ENCODE measurements at regions not wholly inside any gene's neighbourhood (a gene's known extent, or its start where the extent isn't known, plus 50 kb on each side); places are given as distances from the start of the nearest gene placed in this dataset.

DNA sequence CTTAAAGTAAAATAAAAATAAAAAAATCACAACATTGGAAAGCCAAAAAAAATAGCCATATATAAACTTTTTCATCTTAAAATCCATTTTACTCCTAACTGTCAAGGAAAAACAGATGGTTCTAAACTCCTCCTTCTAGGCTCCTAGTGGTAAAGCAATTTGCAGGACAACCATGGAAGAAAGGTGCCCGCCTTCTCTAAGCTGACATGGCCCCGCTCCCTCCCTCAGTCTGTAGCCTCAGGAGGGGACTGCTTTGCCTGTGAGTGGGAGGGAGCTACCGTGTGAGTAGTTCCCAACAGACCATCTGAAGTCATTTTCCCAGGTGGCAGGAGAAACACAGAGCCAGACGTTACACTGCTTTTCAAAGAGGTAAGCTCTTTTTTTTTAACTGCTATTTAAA, 336.2 kb upstream of the FAT1 start:
- H3K9me3 ChIP-seq (ENCODE audit: control insufficient read depth, insufficient read depth, low read depth, low read length) = no peaks in the 10 kb centered on the region
- ChIA-PET POLR2A (no interaction called here), CTCF (interaction anchor here (0.6 to 0.7 kb wide), 2 partner anchors 334 to 374 kb away, joined by 3 read pairs; no protein-coding TSS in a partner anchor)
- H3K27ac ChIP-seq (ENCODE audit: extremely low read depth, low read depth, low read length) = no peak overlapping the region
- H3K4me3 ChIP-seq (ENCODE audit: low read depth, low read length) = no peak overlapping the region
- H3K36me3 ChIP-seq (ENCODE audit: control insufficient read depth in 2 of 2, insufficient read depth in 1 of 2, low read length in 2 of 2) = no peaks in the 10 kb centered on the region
- H3K4me1 ChIP-seq (ENCODE audit: control insufficient read depth, insufficient read depth, low read length) = no peaks in the 10 kb centered on the region
- no peak for TF ChIP-seq ZNF560 (tag by site-specific recombination; IDR thresholded peaks at IDR 0.05; ENCODE audit: borderline replicate concordance)
- TF ChIP-seq ZNF248 (tag by site-specific recombination; IDR thresholded peaks at IDR 0.05) = no peak
- TF ChIP-seq EGR2 (tag by site-specific recombination; IDR thresholded peaks at IDR 0.05; ENCODE audit: low read depth) = 0 out of 2 replicates have a peak, but pooled peaks have one; percentile 19
- TF ChIP-seq ZNF792 (tag by site-specific recombination; IDR thresholded peaks at IDR 0.05) = no peak
- TF ChIP-seq, protein P1, sequence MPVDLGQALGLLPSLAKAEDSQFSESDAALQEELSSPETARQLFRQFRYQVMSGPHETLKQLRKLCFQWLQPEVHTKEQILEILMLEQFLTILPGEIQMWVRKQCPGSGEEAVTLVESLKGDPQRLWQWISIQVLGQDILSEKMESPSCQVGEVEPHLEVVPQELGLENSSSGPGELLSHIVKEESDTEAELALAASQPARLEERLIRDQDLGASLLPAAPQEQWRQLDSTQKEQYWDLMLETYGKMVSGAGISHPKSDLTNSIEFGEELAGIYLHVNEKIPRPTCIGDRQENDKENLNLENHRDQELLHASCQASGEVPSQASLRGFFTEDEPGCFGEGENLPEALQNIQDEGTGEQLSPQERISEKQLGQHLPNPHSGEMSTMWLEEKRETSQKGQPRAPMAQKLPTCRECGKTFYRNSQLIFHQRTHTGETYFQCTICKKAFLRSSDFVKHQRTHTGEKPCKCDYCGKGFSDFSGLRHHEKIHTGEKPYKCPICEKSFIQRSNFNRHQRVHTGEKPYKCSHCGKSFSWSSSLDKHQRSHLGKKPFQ (tag by site-specific recombination; IDR thresholded peaks at IDR 0.05) = no peak
- TF ChIP-seq ZBTB20 (tag by site-specific recombination; IDR thresholded peaks at IDR 0.05) = no peak

DNA sequence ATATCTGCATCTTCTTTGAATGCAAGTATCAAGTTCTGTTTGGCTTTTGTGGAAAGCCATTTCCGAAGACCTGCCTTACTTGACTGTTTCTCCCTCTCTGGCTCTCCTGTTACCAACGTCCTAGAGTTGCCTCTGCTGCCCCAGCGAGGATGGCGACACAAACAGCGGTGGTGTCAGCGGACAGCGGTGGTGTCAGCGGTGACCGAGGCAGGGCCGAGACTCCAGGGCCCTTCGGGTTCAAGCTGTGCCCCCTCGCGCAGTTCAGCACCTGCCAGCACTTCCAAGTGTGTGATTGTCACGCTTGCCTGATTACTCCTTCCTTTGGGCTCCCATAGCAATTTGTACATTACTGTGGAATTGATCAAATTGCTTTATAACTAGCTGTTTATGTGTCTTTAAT, 336.9 kb upstream of the FAT1 start:
- ChIA-PET POLR2A (no interaction called here), CTCF (interaction anchor here (0.6 to 0.7 kb wide), 3 partner anchors 17 to 374 kb away, joined by 3 read pairs; no protein-coding TSS in a partner anchor)
- Histone ChIP-seq H3K36me3 (ENCODE audit: control insufficient read depth in 2 of 2, insufficient read depth in 1 of 2, low read length in 2 of 2) (no peaks in the 10 kb centered on the region), H3K4me3 (ENCODE audit: low read depth, low read length) (no peak overlapping the region), H3K27ac (ENCODE audit: extremely low read depth, low read depth, low read length) (no peak overlapping the region), H3K4me1 (ENCODE audit: control insufficient read depth, insufficient read depth, low read length) (no peaks in the 10 kb centered on the region), H3K9me3 (ENCODE audit: control insufficient read depth, insufficient read depth, low read depth, low read length) (no peaks in the 10 kb centered on the region)
- TF ChIP-seq, protein P2, sequence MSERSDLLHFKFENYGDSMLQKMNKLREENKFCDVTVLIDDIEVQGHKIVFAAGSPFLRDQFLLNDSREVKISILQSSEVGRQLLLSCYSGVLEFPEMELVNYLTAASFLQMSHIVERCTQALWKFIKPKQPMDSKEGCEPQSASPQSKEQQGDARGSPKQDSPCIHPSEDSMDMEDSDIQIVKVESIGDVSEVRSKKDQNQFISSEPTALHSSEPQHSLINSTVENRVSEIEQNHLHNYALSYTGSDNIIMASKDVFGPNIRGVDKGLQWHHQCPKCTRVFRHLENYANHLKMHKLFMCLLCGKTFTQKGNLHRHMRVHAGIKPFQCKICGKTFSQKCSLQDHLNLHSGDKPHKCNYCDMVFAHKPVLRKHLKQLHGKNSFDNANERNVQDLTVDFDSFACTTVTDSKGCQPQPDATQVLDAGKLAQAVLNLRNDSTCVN (tag by site-specific recombination; optimal IDR thresholded peaks at IDR 0.05) = no peak
- TF ChIP-seq ZNF596 (tag by site-specific recombination; IDR thresholded peaks at IDR 0.05) = no peak
- no peak for TF ChIP-seq ZNF394 (tag by site-specific recombination; IDR thresholded peaks at IDR 0.05; ENCODE audit: borderline replicate concordance)
- TF ChIP-seq KLF7 (tag by site-specific recombination; IDR thresholded peaks at IDR 0.05; ENCODE audit: borderline replicate concordance) = no peak
- TF ChIP-seq ZNF624 (tag by site-specific recombination; IDR thresholded peaks at IDR 0.05) = no peak
- TF ChIP-seq ZNF202 (tag by site-specific recombination; IDR thresholded peaks at IDR 0.05; ENCODE audit: borderline replicate concordance) = no peak
- TF ChIP-seq ZFHX2 (tag by site-specific recombination; conservative IDR thresholded peaks at IDR 0.05) = no peak
- no peak for TF ChIP-seq ZNF214 (tag by site-specific recombination; IDR thresholded peaks at IDR 0.05; ENCODE audit: borderline replicate concordance)
- no peak for TF ChIP-seq GFI1B (tag by site-specific recombination; IDR thresholded peaks at IDR 0.05)
- TF ChIP-seq ZNF223 (tag by site-specific recombination; IDR thresholded peaks at IDR 0.05) = no peak
- TF ChIP-seq ZNF132 (tag by site-specific recombination; IDR thresholded peaks at IDR 0.05; ENCODE audit: borderline replicate concordance) = no peak
- TF ChIP-seq ZNF549 (tag by site-specific recombination; IDR thresholded peaks at IDR 0.05) = no peak
- no peak for TF ChIP-seq TRIM28 (IDR thresholded peaks at IDR 0.05; ENCODE audit: borderline replicate concordance, low read length)
- no peak for TF ChIP-seq WT1 (tag by site-specific recombination; IDR thresholded peaks at IDR 0.05)

DNA sequence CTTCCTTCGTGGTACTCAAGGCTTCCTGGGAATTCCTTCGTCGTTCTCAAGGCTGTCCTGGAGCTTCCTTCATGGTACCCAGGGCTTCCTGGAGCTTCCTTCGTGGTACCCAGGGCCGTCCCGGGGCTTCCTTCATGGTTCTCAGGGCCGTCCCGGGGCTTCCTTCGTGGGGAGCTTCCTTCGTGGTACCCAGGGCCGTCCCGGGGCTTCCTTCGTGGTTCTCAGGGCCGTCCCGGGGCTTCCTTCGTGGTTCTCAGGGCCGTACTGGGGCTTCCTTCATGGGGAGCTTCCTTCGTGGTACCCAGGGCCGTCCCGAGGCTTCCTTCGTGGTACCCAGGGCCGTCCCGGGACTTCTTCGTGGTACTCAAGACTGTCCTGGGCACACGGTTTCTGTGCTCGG, 339.6 kb upstream of the FAT1 start:
- H3K36me3 ChIP-seq (ENCODE audit: control insufficient read depth in 2 of 2, insufficient read depth in 1 of 2, low read length in 2 of 2) = no peaks in the 10 kb centered on the region
- ChIA-PET CTCF (interaction anchor here (0.7 kb wide), 1 partner anchor 9 kb away, joined by 5 read pairs; no protein-coding TSS in a partner anchor), POLR2A (no interaction called here)
- no peaks in the 10 kb centered on the region for H3K9me3 ChIP-seq (ENCODE audit: control insufficient read depth, insufficient read depth, low read depth, low read length)
- no peak overlapping the region for H3K27ac ChIP-seq (ENCODE audit: extremely low read depth, low read depth, low read length)
- no peak overlapping the region for H3K4me3 ChIP-seq (ENCODE audit: low read depth, low read length)
- TF ChIP-seq ZSCAN23 (tag by site-specific recombination; IDR thresholded peaks at IDR 0.05) (no peak), ZNF660 (tag by site-specific recombination; IDR thresholded peaks at IDR 0.05) (no peak), ZNF157 (tag by site-specific recombination; IDR thresholded peaks at IDR 0.05) (no peak), ZNF23 (tag by site-specific recombination; IDR thresholded peaks at IDR 0.05; ENCODE audit: borderline replicate concordance) (no peak), ZNF24 (tag by site-specific recombination; IDR thresholded peaks at IDR 0.05) (no peak), ZNF121 (tag by site-specific recombination; IDR thresholded peaks at IDR 0.05) (no peak), ZNF747 (tag by site-specific recombination; IDR thresholded peaks at IDR 0.05) (no peak), ZNF311 (tag by site-specific recombination; IDR thresholded peaks at IDR 0.05; ENCODE audit: borderline replicate concordance) (no peak), BCL11A (tag by site-specific recombination; IDR thresholded peaks at IDR 0.05; ENCODE audit: low read depth) (no peak), MEIS1 (CRISPR knock-in tag; IDR thresholded peaks at IDR 0.05; ENCODE audit: borderline replicate concordance) (no peak)
- TF ChIP-seq, protein P3, sequence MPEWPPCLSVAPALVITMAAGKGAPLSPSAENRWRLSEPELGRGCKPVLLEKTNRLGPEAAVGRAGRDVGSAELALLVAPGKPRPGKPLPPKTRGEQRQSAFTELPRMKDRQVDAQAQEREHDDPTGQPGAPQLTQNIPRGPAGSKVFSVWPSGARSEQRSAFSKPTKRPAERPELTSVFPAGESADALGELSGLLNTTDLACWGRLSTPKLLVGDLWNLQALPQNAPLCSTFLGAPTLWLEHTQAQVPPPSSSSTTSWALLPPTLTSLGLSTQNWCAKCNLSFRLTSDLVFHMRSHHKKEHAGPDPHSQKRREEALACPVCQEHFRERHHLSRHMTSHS (tag by site-specific recombination; IDR thresholded peaks at IDR 0.05) = no peak
- no peaks in the 10 kb centered on the region for H3K4me1 ChIP-seq (ENCODE audit: control insufficient read depth, insufficient read depth, low read length)

Measured in HEK293 (cell line).